Karpas-422 (cell line): ENCODE measurements at regions not wholly inside any gene's neighbourhood (a gene's known extent, or its start where the extent isn't known, plus 50 kb on each side); places are given as distances from the start of the nearest gene placed in this dataset.

Experiments
- DNase-seq: peaks from one replicate; pipeline ENCODE4 v3.0.0-alpha.2; 2015
- H2AFZ ChIP-seq: fragments of 200-600 bp; sonication (generic); 2 replicates; pipeline ENCODE4 v1.6.1; 2014; ENCODE audit warnings: antibody characterized with exemption, low read length, mixed read lengths
- H3K27ac ChIP-seq: fragments of 200-600 bp; sonication (generic); 2 replicates; pipeline ENCODE4 v1.5.1; 2014; ENCODE audit warnings: mild to moderate bottlenecking, low read length, moderate library complexity
- H3K27me3 ChIP-seq: fragments of 200-600 bp; sonication (generic); 2 replicates; pipeline ENCODE4 v1.6.1; 2014; ENCODE audit warnings: low read length, mixed read lengths
- H3K36me3 ChIP-seq: fragments of 200-600 bp; sonication (generic); 2 replicates; pipeline ENCODE4 v1.6.1; 2014; ENCODE audit warnings: low read length, mixed read lengths; ENCODE audit not compliant: insufficient read depth
- H3K4me1 ChIP-seq: fragments of 200-600 bp; sonication (generic); 2 replicates; pipeline ENCODE4 v1.6.1; 2014; ENCODE audit warnings: mild to moderate bottlenecking, low read length, mixed read lengths
- H3K4me2 ChIP-seq: fragments of 200-600 bp; sonication (generic); 2 replicates; pipeline ENCODE4 v1.6.1; 2014; ENCODE audit warnings: low read length, low read depth, mild to moderate bottlenecking; ENCODE audit not compliant: poor library complexity, severe bottlenecking
- H3K4me3 ChIP-seq: fragments of 200-600 bp; sonication (generic); 2 replicates; pipeline ENCODE4 v1.5.1; 2014; ENCODE audit warnings: mild to moderate bottlenecking, antibody characterized with exemption, low read length, mixed read lengths
- H3K79me2 ChIP-seq: fragments of 200-600 bp; sonication (generic); 2 replicates; pipeline ENCODE4 v1.6.1; 2014; ENCODE audit warnings: mild to moderate bottlenecking, low read length, mixed read lengths
- H3K9ac ChIP-seq: fragments of 200-600 bp; sonication (generic); 2 replicates; pipeline ENCODE4 v1.6.0; 2014; ENCODE audit warnings: low read length
- H3K9me2 ChIP-seq: fragments of 200-600 bp; sonication (generic), shearing (Covaris generic); replicated peaks from 2 replicates; pipeline ENCODE4 v1.6.0; 2014; ENCODE audit warnings: mild to moderate bottlenecking, low read length, moderate library complexity; ENCODE audit not compliant: insufficient read depth
- H3K9me3 ChIP-seq: fragments of 300-700, 200-600 bp; sonication (generic); 2 replicates; pipeline ENCODE4 v1.6.1; 2014; ENCODE audit warnings: low read length, mixed read lengths
- H4K20me1 ChIP-seq: fragments of 200-600 bp; sonication (generic); 2 replicates; pipeline ENCODE4 v1.6.1; 2014; ENCODE audit warnings: mild to moderate bottlenecking, antibody characterized with exemption, low read length, low read depth; ENCODE audit not compliant: insufficient read depth

- H3K27ac ChIP-seq, result no peak overlapping the region
- H4K20me1 ChIP-seq, result no peaks in the 10 kb centered on the region
- no peak overlapping the region for H3K9ac ChIP-seq
- H3K27me3 ChIP-seq, result no peaks in the 10 kb centered on the region
- H3K36me3 ChIP-seq, result no peaks in the 10 kb centered on the region
- H2AFZ ChIP-seq, result no peak overlapping the region
- H3K4me2 ChIP-seq, result no peak overlapping the region
- H3K79me2 ChIP-seq, result no peaks in the 10 kb centered on the region
- H3K4me1 ChIP-seq, result no peaks in the 10 kb centered on the region
- DNase-seq, result no peak
- H3K9me3 ChIP-seq, result no peaks in the 10 kb centered on the region
- no peak overlapping the region for H3K4me3 ChIP-seq
- H3K9me2 ChIP-seq, result no peaks in the 10 kb centered on the region
These were observed 145.1 kb upstream of the ACTBL2 start for GRCh38 chr5:57627661-57628060.

GRCh38 chr5:57626703-57627102 lies 144.1 kb upstream of the ACTBL2 start:
- Histone ChIP-seq H2AFZ (no peak overlapping the region), H3K9me3 (no peaks in the 10 kb centered on the region), H3K9me2 (no peaks in the 10 kb centered on the region), H3K79me2 (no peaks in the 10 kb centered on the region), H3K4me1 (no peaks in the 10 kb centered on the region), H4K20me1 (no peaks in the 10 kb centered on the region), H3K27ac (no peak overlapping the region), H3K36me3 (no peaks in the 10 kb centered on the region), H3K4me2 (no peak overlapping the region), H3K9ac (no peak overlapping the region), H3K27me3 (no peaks in the 10 kb centered on the region), H3K4me3 (no peak overlapping the region)
- DNase-seq, result no peak

GRCh38 chr5:57621624-57622023 lies 139.0 kb upstream of the ACTBL2 start:
- no peak for DNase-seq
- no peaks in the 10 kb centered on the region for H3K27me3 ChIP-seq
- no peak overlapping the region for H3K4me3 ChIP-seq
- 0 out of 2 replicates have a peak, but pooled peaks cover 3% of the 10 kb centered on the region for H3K9me2 ChIP-seq
- no peak overlapping the region for H3K4me2 ChIP-seq
- no peaks in the 10 kb centered on the region for H3K36me3 ChIP-seq
- H3K79me2 ChIP-seq, result no peaks in the 10 kb centered on the region
- H3K9ac ChIP-seq, result no peak overlapping the region
- no peaks in the 10 kb centered on the region for H3K9me3 ChIP-seq
- H3K27ac ChIP-seq, result no peak overlapping the region
- H4K20me1 ChIP-seq, result no peaks in the 10 kb centered on the region
- H2AFZ ChIP-seq, result no peak overlapping the region
- no peaks in the 10 kb centered on the region for H3K4me1 ChIP-seq

GRCh38 chr5:57618767-57619381 lies 136.3 kb upstream of the ACTBL2 start:
- H3K27ac ChIP-seq, result no peak overlapping the region
- H3K9ac ChIP-seq, result no peak overlapping the region
- H3K4me1 ChIP-seq, result no peaks in the 10 kb centered on the region
- H3K36me3 ChIP-seq, result no peaks in the 10 kb centered on the region
- no peaks in the 10 kb centered on the region for H4K20me1 ChIP-seq
- no peak for DNase-seq
- no peaks in the 10 kb centered on the region for H3K27me3 ChIP-seq
- no peaks in the 10 kb centered on the region for H3K9me3 ChIP-seq
- H3K79me2 ChIP-seq, result no peaks in the 10 kb centered on the region
- no peak overlapping the region for H2AFZ ChIP-seq
- no peak overlapping the region for H3K4me2 ChIP-seq
- no peak overlapping the region for H3K4me3 ChIP-seq
- 0 out of 2 replicates have a peak, but pooled peaks cover 3% of the 10 kb centered on the region for H3K9me2 ChIP-seq

GRCh38 chr5:57613741-57614140 lies 131.1 kb upstream of the ACTBL2 start:
- Histone ChIP-seq H3K4me3 (no peak overlapping the region), H3K4me1 (no peaks in the 10 kb centered on the region), H3K27me3 (no peaks in the 10 kb centered on the region), H3K9ac (no peak overlapping the region), H3K36me3 (no peaks in the 10 kb centered on the region), H4K20me1 (no peaks in the 10 kb centered on the region), H3K9me3 (no peaks in the 10 kb centered on the region), H3K27ac (no peak overlapping the region), H2AFZ (no peak overlapping the region), H3K9me2 (0 out of 2 replicates have a peak, but pooled peaks cover 2% of the 10 kb centered on the region), H3K79me2 (no peaks in the 10 kb centered on the region), H3K4me2 (no peak overlapping the region)
- no peak for DNase-seq

GRCh38 chr5:57611177-57611576 lies 128.6 kb upstream of the ACTBL2 start:
- no peaks in the 10 kb centered on the region for H3K9me2 ChIP-seq
- H3K27me3 ChIP-seq, result no peaks in the 10 kb centered on the region
- no peak for DNase-seq
- H3K9ac ChIP-seq, result no peak overlapping the region
- H3K27ac ChIP-seq, result no peak overlapping the region
- no peak overlapping the region for H3K4me3 ChIP-seq
- no peaks in the 10 kb centered on the region for H3K9me3 ChIP-seq
- no peak overlapping the region for H2AFZ ChIP-seq
- H3K79me2 ChIP-seq, result no peaks in the 10 kb centered on the region
- no peaks in the 10 kb centered on the region for H4K20me1 ChIP-seq
- no peaks in the 10 kb centered on the region for H3K36me3 ChIP-seq
- H3K4me1 ChIP-seq, result no peaks in the 10 kb centered on the region
- no peak overlapping the region for H3K4me2 ChIP-seq

GRCh38 chr5:57608542-57608941 lies 125.9 kb upstream of the ACTBL2 start:
- no peaks in the 10 kb centered on the region for H3K9me2 ChIP-seq
- no peak overlapping the region for H3K27ac ChIP-seq
- no peaks in the 10 kb centered on the region for H4K20me1 ChIP-seq
- no peak overlapping the region for H2AFZ ChIP-seq
- H3K36me3 ChIP-seq, result no peaks in the 10 kb centered on the region
- H3K4me1 ChIP-seq, result no peaks in the 10 kb centered on the region
- DNase-seq, result no peak
- no peak overlapping the region for H3K4me2 ChIP-seq
- H3K9me3 ChIP-seq, result no peaks in the 10 kb centered on the region
- no peaks in the 10 kb centered on the region for H3K27me3 ChIP-seq
- no peak overlapping the region for H3K4me3 ChIP-seq
- H3K9ac ChIP-seq, result no peak overlapping the region
- no peaks in the 10 kb centered on the region for H3K79me2 ChIP-seq

- no peak overlapping the region for H3K4me2 ChIP-seq
- H2AFZ ChIP-seq, result no peak overlapping the region
- H3K4me1 ChIP-seq, result no peaks in the 10 kb centered on the region
- no peaks in the 10 kb centered on the region; the same call in 1 of the 2 replicates for H4K20me1 ChIP-seq
- H3K9me2 ChIP-seq, result no peaks in the 10 kb centered on the region
- no peak overlapping the region for H3K4me3 ChIP-seq
- H3K79me2 ChIP-seq, result no peaks in the 10 kb centered on the region
- H3K36me3 ChIP-seq, result no peaks in the 10 kb centered on the region
- H3K27me3 ChIP-seq, result no peaks in the 10 kb centered on the region
- H3K27ac ChIP-seq, result no peak overlapping the region
- no peak for DNase-seq
- no peak overlapping the region for H3K9ac ChIP-seq
- H3K9me3 ChIP-seq, result no peaks in the 10 kb centered on the region
These were observed 119.4 kb upstream of the ACTBL2 start for GRCh38 chr5:57601996-57602395.
